ENCODE measurements at regions not wholly inside any gene's neighbourhood (a gene's known extent, or its start where the extent isn't known, plus 50 kb on each side); places are given as distances from the start of the nearest gene placed in this dataset.

GRCh38 chr6:91802431-91802830 is 1215.6 kb upstream of the MAP3K7 start (continued):
- TF ChIP-seq CHD7 (IDR thresholded peaks at IDR 0.05; ENCODE audit: insufficient replicate concordance, low read length) (no peak), ASH2L (IDR thresholded peaks at IDR 0.05; ENCODE audit: low read length) (no peak), SP4 (IDR thresholded peaks at IDR 0.05; ENCODE audit: low read length) (no peak), TAF7 (optimal IDR thresholded peaks at IDR 0.05; ENCODE audit: borderline replicate concordance, low read depth, low read length) (no peak), KDM4A (IDR thresholded peaks at IDR 0.05; ENCODE audit: low read depth, low read length, severe bottlenecking) (no peak), SAP30 (IDR thresholded peaks at IDR 0.05; ENCODE audit: insufficient read depth, insufficient replicate concordance, low read length) (no peak), ATF3 (IDR thresholded peaks at IDR 0.05; ENCODE audit: insufficient read depth, low read depth, low read length) (no peak), TBP (IDR thresholded peaks at IDR 0.05; ENCODE audit: low read depth, low read length) (no peak), HDAC2 (IDR thresholded peaks at IDR 0.05; ENCODE audit: borderline replicate concordance in 1 of 2, low read depth in 2 of 2, low read length in 2 of 2) (no peak), CEBPB (IDR thresholded peaks at IDR 0.05; ENCODE audit: low read depth, low read length) (no peak), POLR2AphosphoS5 (IDR thresholded peaks at IDR 0.05; ENCODE audit: low read depth, low read length) (no peak), YY1 (IDR thresholded peaks at IDR 0.05; ENCODE audit: low read depth, low read length) (no peak)

Data from H1 (cell line).